Kasumi-1 (cell line): ENCODE measurements at regions not wholly inside any gene's neighbourhood (a gene's known extent, or its start where the extent isn't known, plus 50 kb on each side); places are given as distances from the start of the nearest gene placed in this dataset.

ENCODE experiments used
- DNase-seq, 2 experiments: peaks; one replicate each; lab custom pipeline; 2025; lab: John Stamatoyannopoulos, UW

GRCh38 chr5:152882621-152883020 is 477.5 kb upstream of the NMUR2 start:
- DNase-seq: no peak

GRCh38 chr5:152883066-152883775 is 478.1 kb upstream of the NMUR2 start:
- no peak for DNase-seq

DNA sequence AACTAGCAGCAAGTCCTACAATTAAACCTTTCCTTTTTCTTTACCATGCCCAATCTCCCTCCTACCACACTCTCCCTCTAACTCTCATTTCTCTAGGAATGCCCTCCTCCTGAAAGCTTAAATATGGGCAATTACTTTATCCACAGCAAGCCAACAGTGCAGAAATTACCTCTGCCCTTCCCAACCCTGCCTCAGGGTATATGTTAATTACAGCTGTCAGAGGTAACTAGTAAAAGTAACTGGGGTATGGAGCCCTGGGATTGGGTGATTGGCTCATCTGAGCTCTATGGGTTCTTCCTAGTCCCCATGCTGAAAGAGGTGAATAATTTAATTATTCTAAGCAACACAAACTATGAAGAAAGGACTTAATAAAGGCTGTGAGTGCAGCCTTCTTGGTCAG is 478.9 kb upstream of the NMUR2 start:
- no peak for DNase-seq

GRCh38 chr5:152900332-152900731 is 495.3 kb upstream of the NMUR2 start:
- DNase-seq: no peak

DNA sequence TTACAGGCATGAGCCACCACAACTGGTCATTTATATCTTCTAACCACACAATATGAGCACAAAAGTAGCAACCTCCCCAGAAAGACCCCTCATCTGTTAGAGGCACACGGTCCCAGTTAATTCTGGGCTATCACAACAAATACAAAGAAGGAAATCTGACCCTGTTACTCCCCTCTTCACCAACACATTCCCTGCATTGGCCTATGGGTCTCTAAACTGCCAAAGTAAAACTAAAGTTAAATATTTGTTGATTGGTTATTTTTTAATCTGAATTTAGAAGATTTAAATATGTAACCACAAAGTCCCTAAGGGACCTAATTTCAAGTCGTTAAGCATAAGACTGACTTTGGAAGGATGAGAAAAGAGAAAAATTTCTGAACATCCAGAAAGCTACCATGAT is 496.7 kb upstream of the NMUR2 start:
- no peak for DNase-seq

DNA sequence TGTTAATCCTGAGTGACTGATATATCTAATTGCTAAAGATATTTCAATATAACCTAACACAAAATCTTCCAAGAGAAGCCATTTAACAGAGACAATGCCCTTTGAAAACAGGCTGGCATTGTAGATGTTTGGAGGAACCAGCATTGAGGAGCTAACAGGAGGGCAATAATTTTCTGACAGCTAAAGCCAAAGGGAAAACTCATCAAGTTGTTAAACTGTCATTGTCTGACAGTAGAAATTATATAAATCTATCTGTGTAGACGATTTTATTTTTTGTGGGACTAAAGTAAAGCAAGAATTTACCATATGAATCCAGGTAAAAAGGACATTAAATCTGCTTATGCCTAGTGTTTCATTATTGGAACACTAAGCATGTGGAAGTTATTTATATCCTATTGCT is 500.2 kb upstream of the NMUR2 start:
- no peak for DNase-seq

- no peak for DNase-seq
Observed at GRCh38 chr5:152907488-152908245, 502.6 kb upstream of the NMUR2 start.

DNA sequence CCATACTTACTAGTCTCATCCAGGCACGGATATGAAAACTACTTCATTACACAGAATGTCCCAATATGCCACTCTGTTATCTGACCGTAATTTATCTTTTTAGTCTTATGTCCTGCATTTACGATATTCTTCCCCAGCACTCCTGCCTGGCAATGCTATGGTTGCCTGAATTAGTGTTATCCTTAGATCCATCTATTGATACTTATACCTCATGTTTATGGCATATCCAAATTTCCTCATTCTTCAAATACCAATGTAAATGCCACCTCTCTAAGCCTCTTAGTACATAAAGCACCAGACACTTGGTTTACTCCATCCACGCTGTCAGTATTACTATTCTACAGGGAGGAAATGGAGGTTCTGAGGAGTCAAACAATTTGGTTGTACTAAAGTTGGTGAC is 507.8 kb upstream of the NMUR2 start:
- no peak for DNase-seq

- no peak for DNase-seq
Observed at GRCh38 chr5:152932621-152933020, 527.5 kb upstream of the NMUR2 start.

- DNase-seq: no peak
Observed at GRCh38 chr5:152933056-152933455, 528.0 kb upstream of the NMUR2 start.

- no peak for DNase-seq
Observed at GRCh38 chr5:152938630-152939029, 533.6 kb upstream of the NMUR2 start.

DNA sequence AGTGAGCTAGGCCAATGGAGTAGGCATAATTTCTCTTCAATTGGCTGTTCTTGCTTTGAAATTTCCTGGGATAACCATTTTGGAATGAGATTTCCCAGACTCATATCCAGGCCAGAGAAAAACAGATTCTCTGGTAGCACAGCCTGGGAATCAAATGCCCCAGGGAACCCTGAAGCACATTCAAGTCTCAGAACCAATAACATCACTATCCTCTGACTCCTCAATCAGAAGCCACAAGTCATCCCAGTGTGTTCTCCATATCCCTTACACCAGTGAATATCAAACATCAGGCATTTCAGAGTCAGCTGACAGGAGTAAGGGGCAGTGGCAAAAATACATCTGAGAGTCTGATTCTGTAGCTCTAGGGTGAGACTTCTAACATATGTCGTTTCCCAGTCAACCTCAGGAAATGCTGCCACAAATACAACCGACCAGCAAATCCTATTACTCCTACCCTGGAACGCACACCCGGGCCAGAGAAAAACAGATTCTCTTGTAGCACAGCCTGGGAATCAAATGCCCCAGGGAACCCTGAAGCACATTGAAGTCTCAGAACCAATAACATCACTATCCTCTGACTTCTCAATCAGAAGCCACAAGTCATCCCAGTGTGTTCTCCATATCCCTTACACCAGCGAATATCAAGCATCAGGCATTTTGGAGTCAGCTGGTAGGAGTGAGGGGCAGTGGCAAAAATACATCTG is 537.7 kb upstream of the NMUR2 start:
- DNase-seq: no peak

DNA sequence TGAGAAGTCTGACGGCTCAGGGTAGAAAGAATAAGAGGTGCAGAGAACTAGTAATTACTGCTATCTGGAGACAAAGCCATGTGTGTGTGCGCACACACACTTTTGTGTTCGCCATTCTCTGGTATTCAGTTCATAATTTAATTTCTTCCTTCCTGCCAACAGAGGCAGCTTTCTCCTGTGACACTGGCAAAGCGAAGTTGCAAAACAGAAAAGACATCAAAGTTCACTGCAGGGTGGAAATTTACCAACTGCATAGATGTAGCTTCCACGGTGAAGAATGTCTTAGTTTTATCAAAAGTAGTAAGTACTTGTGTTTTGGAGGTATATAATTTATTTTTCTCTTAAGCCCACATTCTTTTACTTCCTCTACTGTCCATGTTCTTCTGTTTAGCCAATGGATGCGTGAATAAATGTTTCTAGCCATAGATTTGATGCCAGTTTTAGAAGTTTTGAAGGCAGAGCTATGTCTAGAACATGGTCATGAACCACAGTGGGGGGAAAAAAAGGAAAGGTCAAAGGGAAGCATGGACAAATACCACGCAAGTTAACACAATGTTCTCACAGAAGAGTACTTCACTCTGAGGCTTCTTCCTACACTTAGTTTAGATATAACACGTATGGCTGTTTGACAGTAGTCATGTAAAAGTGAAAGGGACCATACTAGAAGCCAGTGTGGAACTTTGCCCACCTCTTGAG is 536.5 kb upstream of the GRIA1 start:
- no peak for DNase-seq

GRCh38 chr5:152956943-152957613 is 533.4 kb upstream of the GRIA1 start:
- DNase-seq: no peak

GRCh38 chr5:152978141-152978835 is 512.2 kb upstream of the GRIA1 start:
- no peak for DNase-seq

DNA sequence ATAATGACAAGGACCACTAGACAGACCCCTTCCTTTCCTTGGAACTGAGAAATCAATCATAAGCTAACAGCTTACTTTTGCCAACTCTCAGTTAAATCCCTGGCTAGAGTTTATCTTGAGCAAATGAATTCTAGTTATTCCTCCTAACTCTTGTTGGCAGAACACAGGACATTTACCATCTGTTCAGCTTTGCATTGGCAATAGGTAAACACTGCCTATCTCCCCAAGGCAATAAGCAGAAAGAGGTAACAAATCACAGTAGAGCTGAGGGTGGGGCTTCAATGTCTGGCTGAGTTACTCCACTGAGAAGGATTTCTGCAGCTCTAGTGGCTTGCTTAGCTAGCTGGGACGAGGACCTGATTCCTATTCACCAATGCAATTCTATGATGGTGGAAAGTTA is 503.3 kb upstream of the GRIA1 start:
- no peak for DNase-seq

DNA sequence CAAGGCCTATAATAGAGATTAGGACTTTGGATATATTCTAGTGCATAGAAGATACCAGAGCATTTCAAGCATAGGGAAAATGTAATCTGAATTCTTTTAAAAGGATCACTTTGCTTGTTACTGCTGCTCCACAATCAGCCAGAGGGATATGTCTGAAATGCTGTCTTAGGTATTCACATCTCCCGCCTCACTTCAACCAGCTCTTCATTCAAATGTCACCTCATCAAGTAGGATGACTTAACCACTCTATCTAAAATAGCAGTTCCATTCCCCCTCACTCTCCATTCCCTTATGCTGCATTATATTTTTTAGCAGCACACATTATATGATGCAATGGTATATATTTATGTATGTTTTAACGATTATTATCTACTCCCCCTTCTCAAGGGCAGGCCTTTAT is 500.3 kb upstream of the GRIA1 start:
- no peak for DNase-seq

DNA sequence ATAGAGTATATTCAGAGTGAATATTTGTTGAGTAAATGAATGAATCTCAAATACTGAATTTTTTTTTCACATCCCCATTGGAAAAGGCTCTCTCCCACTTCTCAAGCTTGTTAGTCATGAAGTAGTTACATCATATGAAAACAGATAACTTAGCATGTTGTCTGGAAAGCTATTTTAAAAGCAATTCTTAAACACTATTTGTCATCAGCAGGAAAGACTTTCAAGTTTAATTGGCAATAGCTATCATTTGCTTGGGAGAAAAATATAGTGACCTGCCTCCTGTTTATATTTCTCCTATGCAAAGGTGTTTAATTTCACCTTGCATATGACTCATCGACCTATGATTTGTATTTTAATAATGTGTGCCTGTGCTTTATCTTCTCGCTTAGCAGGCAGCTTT is 499.8 kb upstream of the GRIA1 start:
- no peak for DNase-seq

DNA sequence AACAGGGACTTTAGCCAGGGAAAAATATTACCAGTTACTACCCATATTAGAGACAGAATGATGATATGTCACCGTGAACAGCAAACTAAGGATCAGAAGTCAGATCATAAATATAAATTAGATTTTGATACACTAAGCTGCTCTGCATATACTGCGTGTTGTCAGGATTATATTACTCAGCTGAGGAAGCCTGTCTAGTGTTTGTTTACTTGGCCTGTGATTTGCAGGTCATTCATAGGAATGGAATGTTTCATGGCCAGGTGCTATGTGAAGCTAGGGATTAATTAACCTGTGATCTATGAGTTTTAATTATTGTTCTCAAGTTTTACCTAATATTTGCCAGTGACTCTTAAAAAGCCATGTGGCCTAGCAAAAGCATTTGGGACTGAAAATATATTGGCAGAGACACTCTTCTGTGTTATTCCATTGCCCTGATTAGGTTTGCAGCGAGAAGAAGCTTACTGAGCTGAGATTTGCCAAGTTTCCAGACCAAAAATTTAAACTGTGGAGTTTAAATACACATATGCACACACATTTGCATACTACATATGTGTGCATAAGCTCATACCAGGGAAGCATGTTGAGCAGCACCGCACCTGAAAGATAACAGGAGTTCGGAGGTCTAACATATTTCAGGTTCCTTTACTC is 496.3 kb upstream of the GRIA1 start:
- DNase-seq: no peak

DNA sequence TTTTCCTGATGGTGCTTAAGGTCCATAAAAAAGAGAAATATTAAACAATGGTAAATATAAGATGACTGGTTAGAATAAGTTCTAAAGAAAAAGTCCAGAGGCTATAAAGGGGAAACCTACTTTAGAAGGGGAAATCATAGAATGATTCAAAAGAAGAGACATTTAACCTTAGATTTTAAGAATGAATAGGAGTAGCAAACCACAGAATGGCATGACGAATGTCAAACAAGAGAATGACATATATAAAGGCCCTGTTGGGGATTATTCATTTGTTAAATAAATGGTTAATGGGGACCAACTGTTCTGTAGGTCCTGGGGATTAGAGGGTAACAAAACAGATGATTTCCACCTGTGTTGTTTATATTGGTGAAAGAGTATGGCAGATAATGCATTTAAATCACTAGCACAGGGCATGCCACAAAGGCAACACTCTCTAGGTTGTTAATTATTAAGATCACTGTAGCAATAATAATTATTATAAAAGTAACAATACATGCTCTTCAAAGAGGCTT is 495.2 kb upstream of the GRIA1 start:
- no peak for DNase-seq

GRCh38 chr5:153005711-153006110 is 484.8 kb upstream of the GRIA1 start:
- DNase-seq: no peak
